GM21576 (cell line): ENCODE measurements at regions not wholly inside any gene's neighbourhood (a gene's known extent, or its start where the extent isn't known, plus 50 kb on each side); places are given as distances from the start of the nearest gene placed in this dataset.

Source experiments
- ATAC-seq: cut with Tn5 transposase; IDR thresholded peaks from one replicate; pipeline ENCODE4 v1.9.1; 2021; ENCODE audit warnings: mild to moderate bottlenecking, moderate library complexity; ENCODE audit not compliant: unreplicated experiment

DNA sequence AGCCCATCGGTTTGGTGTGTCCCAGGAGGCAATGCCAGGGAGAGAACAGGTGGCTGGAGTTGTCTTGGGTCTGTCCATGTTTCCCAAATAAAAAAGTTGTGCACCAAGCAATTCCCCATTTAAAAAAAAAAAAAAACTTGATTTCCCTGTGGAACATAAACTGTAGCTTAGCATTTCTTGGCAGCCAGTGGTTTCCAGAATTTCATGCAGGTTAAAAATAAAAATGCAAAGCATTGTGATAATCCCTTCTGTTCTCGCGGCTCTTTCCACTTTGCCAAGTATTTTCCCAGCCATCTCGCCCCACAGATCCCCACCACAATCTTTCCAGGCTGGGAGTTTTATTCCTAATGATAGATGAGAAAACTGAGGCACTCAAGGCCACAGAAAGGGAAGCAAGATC, 51.4 kb upstream of the MSX1 start:
- no peak for ATAC-seq

GRCh38 chr4:4805887-4806286, 53.6 kb upstream of the MSX1 start:
- ATAC-seq = no peak

DNA sequence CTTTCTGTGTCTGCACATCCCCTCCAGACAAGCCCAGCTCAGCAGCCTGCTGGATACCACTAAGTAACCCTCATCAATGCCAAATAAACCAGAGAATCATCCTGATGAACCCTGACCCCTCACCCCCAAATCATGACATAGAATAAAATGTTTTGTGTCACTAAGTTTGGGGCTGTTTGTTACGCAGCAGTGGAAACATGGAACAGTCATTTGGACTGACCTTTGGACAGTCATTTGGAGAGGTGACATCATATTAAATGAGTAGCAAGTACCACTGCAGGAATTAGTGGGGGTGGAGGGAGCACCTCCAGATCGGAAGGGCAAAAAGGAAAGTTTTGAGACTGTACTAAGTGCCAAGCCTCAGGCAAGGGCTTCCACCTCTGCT, 55.6 kb upstream of the MSX1 start:
- no peak for ATAC-seq

DNA sequence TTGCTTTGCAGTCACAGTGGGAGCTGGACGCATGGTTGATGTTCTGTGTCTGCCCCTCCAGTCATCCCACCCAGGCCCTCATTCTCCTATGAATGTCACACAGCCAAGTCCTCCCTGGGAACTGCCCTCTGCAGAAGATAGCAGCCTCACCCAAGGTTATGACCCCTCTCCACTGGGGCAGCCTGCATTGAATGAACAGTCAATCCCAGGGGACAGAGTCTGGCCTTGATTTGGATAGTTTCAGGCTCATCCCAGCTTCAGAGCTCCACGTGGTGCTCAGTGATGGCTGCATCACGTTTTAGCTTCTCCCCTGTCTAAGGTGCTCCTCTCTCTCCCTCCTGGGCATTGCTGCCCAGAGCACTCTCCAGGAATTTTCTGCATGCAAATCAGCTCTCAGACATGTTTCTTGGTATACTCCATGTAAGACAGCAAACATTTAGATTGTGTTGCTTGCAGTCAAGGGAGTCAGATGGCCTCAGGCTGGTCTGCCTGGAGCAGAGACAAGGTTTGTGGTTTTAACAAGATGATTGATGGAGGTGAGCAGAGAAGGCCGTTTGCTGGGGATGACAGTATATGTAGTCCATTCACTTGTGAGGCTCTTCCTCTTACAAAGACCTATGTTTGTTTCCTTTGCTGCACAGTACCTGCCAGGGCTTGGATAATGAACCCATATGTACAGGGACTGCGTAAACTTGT, 56.1 kb upstream of the MSX1 start:
- ATAC-seq = no peak

DNA sequence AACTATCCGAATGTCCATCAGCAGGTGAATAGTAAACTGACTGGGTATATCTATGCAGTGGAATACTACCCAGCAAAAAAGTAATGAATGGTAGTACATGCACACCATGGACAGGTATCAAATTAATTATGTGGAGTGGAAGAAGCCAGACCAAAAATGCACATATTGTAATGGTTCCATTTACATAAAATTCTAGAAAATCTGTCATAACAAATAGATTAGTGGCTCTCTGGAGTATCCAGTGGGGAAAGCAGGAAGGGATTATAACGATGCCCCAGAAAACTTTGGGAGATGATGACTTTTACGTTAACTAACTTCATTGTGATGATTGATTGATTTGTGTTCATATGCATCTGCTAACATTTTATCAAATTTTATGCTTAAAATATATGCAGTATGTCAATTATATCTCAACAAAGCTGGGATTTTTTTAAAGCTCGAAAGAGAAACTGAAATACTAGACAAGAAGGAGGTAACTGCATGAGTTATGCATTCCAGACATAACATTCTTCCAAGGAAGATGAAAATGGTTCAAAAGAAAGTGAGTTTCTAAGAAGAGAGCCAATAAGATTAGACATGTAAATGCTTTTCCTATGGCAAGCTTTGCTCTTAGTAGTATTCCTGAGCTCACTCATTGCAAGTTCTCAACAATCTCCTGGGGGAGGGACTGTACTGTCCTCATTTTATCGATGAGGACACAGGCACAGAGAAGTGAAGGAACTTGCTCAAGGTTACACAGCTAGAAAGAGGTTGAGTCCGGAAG, 58.6 kb upstream of the MSX1 start:
- ATAC-seq = no peak

DNA sequence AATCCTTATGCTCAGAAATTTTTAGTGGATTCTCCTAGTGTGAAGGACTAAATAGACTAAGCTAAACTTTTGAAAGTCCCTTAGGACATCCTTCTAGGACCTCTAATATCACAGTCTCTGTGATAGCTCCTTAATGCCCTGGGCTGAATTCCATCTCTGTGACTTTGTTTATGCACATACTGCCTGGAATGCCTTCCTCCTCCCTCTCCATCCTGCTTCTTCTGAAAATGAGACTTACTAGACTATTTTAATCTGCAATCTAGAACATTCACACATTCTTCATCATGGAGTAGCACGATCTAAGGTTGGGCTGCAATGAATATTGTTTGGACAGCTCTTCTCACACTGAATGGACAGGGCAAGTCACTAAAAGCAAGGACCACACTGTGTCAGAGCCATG, 65.0 kb upstream of the MSX1 start:
- ATAC-seq = no peak

DNA sequence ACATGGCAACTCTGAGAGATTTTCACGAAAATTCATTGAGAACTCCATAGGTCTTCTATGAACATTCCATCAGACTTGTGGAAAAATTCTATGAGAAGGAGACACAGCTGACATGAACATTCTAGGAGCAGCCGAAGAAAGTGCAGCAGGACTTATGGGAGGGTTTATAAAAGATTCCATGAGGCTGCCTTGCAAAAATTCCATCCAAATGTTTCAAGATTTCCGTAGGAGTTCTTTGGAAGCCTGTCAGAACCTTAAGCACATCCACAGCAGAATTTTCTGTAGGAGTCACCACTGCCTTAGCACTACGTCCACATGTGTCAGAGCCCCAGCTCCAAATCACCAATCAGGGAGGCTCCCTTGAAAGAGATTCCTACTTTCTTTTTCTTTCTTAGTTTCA, 67.0 kb upstream of the MSX1 start:
- ATAC-seq = no peak

DNA sequence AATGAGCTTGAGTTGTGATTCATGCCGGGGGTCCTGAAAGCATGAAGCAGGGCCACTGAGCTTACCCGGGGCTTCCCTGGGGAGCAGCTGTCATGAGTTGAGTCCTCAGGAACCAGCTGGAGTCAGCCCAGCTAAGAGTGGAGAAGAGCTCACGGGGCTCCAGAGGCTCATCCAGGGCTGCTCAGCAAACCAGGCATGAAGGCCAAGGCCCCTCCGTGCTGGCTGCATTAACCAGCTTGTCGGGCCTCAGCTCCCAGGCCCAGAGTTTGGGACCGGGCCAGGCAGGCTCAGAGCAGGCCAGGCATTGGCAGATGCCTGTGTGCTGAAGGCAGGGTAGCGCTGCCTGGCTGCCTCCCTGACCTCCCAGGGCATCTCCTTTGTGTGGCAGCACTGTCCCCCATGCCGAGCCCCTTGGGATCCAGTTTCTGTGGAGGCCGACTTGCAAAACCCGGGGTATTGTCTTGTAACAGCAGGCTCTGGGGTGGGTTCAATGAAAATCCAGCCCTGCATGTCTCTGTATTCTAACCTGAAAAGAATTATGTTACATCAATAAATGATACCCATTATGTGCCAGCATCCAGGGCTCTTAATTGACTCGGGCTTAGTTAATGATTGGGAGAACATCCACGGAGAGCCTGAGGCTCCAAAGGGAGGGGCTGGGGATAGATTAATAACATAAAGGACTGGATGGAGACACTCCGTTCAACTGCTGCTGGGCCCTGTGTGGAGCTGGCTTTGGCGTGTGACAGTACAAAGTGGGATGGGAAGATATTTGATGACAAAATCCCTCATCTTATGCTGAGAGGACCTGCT, 68.0 kb upstream of the MSX1 start:
- ATAC-seq = no peak

DNA sequence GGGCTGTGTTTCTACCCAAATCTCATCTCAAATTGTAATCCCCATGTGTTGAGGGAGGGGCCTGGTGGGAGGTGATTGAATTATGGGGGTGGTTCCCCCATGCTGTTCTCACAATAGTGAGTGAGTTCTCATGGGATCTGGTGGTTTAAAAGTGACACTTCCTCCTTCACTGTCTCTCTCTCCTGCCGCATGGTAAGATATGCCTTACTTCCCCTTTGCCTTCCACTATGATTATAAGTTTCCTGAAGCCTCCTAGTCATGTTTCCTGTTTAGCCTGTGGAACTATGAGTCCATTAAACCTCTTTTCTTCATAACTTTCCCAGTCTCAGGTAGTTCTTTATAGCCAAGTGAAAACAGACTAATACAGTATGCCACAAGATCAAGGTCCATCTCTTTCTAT, 70.0 kb upstream of the MSX1 start:
- no peak for ATAC-seq

- ATAC-seq = no peak
These were observed 70.9 kb upstream of the MSX1 start for GRCh38 chr4:4788573-4788972.

- ATAC-seq = no peak
These were observed 72.0 kb upstream of the MSX1 start for GRCh38 chr4:4787421-4787820.

DNA sequence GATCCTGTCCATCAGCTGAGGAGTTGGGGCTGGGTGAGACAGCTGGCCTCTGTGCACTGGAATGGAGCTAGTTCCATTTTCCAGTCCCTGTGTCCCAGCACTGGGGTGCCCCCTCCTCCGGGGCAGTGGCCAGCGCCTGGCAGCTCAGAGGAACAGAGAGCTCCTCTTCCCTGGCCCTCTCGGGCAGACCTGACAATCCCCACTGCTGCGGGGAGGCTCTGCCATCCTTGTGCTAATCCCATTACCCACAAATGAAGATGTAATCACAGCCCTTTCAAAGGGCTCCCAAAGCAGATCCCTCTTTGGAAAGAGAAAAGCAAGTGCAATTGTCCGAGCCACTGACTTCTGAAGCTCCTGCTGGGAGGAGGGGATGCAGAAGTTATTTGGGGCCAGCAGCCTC, 75.1 kb upstream of the MSX1 start:
- ATAC-seq = no peak

DNA sequence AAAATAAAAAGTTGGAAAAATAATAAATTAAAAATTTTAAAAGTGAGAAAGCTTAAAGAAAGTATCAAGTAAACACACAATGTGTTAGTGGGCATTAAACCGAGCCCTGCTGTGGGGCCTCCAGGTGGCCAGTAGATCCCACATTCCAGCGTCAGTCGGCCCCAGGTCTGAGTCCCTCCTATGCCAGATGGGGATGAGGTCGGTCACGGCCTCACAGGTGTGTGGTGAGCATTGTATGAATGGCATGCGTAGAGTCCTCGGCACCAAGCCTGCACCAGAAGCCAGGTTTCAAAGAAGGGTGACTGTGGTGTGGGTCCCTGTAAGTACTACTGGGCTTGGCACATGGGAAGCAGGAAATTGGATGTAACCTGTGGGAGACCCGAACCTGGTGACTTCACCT, 75.6 kb upstream of the MSX1 start:
- ATAC-seq = no peak

- ATAC-seq = no peak
These were observed 76.5 kb upstream of the MSX1 start for GRCh38 chr4:4782969-4783368.

DNA sequence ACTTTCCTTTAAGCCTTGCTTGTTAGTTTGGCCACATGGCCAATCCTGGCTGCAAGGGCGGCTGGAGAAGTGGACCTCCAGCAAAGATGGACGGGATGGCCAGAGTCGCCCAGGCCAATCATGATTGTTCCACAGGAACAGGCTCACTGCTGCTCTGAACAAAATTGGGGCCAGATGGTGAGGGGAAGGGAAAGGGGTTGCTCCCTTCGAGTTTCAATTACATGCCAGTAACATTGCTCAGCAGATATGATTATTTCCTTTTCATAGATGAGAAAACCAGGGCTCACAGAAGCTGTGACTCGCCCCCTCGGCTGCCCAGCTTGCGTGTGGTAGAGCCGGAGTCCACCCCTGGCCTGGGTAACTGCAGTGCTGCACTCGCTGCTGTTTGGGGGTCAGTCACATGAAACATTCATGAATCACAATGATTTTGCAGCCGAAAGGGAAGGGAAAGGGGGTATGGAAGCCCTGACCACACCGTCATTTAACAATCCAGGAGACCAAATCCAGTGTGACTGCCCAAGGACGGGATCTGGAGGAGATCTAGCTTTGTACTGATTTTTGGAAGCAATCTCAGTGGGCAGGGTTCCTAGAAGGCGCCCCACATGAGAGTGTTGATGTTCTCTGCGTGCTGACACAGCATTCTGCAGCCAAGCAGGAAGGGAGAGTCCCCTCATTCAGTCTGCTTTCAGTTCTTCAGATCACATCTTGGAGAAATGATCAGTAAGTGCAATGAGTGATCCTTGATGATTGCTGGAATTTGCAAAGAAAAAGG, 77.3 kb upstream of the MSX1 start:
- no peak for ATAC-seq

DNA sequence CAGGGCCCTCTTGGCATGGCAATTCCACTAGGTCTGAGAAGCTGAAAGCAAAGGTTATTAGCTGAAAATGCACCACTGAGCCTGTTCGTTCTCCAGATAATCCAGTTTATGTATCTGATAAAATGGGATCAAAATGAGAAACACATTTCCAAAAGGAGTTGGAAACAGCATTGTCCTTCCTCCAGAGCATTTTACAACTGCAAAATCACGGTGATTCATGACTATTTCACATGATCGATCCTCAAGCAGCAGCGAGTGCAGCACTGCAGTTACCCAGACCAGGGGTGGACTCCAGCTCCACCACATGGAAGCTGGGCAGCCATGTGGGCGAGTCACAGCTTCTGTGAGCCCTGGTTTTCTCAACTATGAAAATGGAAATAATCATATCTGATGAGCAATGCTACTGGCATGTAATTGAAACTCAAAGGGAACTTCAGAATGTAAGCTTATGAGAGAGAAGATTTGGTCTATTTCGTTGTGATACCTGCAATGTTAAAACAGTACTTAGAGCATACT, 78.7 kb upstream of the MSX1 start:
- no peak for ATAC-seq

GRCh38 chr4:4779486-4779885, 80.0 kb upstream of the MSX1 start:
- no peak for ATAC-seq

- no peak for ATAC-seq
These were observed 80.4 kb upstream of the MSX1 start for GRCh38 chr4:4779054-4779453.

GRCh38 chr4:4778554-4778953, 80.9 kb upstream of the MSX1 start:
- ATAC-seq = no peak

GRCh38 chr4:4776934-4777333, 82.5 kb upstream of the MSX1 start:
- ATAC-seq = no peak

DNA sequence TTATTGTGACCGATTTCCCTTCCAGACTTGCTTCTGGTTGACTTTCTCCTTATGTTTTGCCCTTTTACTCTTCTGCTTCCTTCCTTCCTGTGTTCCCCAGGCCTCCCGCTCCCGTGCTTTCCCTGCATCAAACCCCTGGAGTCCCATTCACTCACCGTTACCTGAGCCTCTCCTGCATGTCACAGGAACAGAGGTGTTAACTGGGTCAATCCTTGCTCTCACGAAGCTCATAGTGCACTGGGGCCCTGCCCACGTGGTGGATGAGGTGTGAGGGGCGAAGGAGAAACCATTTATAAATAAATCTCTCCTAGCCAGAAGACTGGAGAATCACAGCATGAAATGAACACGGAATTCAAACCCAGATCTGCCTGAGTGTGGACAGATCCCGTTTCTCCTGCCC, 83.1 kb upstream of the MSX1 start:
- ATAC-seq = no peak
